ENCODE measurements at regions not wholly inside any gene's neighbourhood (a gene's known extent, or its start where the extent isn't known, plus 50 kb on each side); places are given as distances from the start of the nearest gene placed in this dataset.

DNA sequence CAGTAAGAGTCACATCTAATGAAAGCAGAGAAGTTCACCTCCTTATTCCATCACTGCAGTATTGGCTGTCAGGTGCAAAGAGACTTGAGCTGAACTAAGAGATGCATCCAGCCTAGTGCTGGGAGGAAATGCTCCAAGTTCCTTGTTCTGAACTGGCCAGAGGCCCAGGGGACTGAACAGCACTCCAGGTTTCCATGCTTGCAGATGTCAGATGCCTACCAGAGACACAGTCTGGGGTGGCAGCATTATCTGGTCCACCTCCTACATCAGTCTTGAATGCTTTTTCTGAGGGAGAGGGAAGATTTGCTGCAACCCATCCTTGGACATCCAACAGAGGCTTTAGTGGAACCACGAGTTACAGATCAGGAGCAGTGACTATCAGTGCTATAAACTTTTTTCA is 331.3 kb downstream of the CYRIA start:
- H3K36me3 ChIP-seq (ENCODE audit: insufficient read depth, low read length): no peaks in the 10 kb centered on the region
- no peaks in the 10 kb centered on the region for H4K20me1 ChIP-seq (ENCODE audit: insufficient read depth, low read length, poor library complexity, severe bottlenecking)
- peaks cover 33% of the 10 kb centered on the region for H3K4me1 ChIP-seq (ENCODE audit: insufficient read depth, low read length, poor library complexity, severe bottlenecking)
- no peaks in the 10 kb centered on the region for H3K9me3 ChIP-seq (ENCODE audit: insufficient read depth, low read depth, low read length)
- H3K4me2 ChIP-seq (ENCODE audit: low read depth, low read length, poor library complexity, severe bottlenecking): no peak overlapping the region
- H3K79me2 ChIP-seq (ENCODE audit: insufficient read depth, low read length): no peaks in the 10 kb centered on the region
- no peaks in the 10 kb centered on the region for H3K27me3 ChIP-seq (ENCODE audit: insufficient read depth, low read length, poor library complexity, severe bottlenecking)
- no peak overlapping the region for H2AFZ ChIP-seq (ENCODE audit: low read length)
- TF ChIP-seq, protein P1, sequence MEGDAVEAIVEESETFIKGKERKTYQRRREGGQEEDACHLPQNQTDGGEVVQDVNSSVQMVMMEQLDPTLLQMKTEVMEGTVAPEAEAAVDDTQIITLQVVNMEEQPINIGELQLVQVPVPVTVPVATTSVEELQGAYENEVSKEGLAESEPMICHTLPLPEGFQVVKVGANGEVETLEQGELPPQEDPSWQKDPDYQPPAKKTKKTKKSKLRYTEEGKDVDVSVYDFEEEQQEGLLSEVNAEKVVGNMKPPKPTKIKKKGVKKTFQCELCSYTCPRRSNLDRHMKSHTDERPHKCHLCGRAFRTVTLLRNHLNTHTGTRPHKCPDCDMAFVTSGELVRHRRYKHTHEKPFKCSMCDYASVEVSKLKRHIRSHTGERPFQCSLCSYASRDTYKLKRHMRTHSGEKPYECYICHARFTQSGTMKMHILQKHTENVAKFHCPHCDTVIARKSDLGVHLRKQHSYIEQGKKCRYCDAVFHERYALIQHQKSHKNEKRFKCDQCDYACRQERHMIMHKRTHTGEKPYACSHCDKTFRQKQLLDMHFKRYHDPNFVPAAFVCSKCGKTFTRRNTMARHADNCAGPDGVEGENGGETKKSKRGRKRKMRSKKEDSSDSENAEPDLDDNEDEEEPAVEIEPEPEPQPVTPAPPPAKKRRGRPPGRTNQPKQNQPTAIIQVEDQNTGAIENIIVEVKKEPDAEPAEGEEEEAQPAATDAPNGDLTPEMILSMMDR (conservative IDR thresholded peaks at IDR 0.05; ENCODE audit: low read length): no peak
- TF ChIP-seq EZH2phosphoT487 (IDR thresholded peaks at IDR 0.05; ENCODE audit: borderline replicate concordance): no peak
- no peak overlapping the region for H3K9ac ChIP-seq (ENCODE audit: low read depth, low read length, poor library complexity, severe bottlenecking)
- H3K9me2 ChIP-seq (replicated peaks; ENCODE audit: low read depth, low read length): no peaks in the 10 kb centered on the region
- H3F3A ChIP-seq (ENCODE audit: low read depth): no peaks in the 10 kb centered on the region
- no peak overlapping the region for H3K4me3 ChIP-seq (ENCODE audit: low read length, poor library complexity, severe bottlenecking)

DNA sequence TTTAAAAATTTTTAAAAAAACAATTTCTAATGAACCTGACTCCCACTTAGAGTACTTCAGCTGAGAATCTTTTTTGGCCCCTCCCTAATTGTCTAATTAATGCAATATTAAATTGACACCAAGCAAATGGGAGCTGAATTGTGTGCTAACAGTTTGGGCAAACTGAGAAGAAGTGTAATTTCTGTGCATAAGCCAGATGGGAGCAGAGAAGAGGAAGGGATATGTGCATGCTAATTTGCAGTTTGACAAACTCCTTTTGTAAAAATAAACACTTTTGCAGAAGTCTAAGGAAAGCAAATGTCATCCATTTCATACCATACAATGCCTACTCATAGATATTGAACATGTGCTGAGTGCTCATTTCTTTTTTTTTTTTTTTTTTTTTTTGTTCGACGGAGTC is 332.0 kb downstream of the CYRIA start:
- Histone ChIP-seq H3K36me3 (ENCODE audit: insufficient read depth, low read length) (no peaks in the 10 kb centered on the region), H3K4me2 (ENCODE audit: low read depth, low read length, poor library complexity, severe bottlenecking) (no peak overlapping the region), H3K27me3 (ENCODE audit: insufficient read depth, low read length, poor library complexity, severe bottlenecking) (no peaks in the 10 kb centered on the region), H3K9me2 (replicated peaks; ENCODE audit: low read depth, low read length) (no peaks in the 10 kb centered on the region), H3K9ac (ENCODE audit: low read depth, low read length, poor library complexity, severe bottlenecking) (no peak overlapping the region), H2AFZ (ENCODE audit: low read length) (no peak overlapping the region), H3K79me2 (ENCODE audit: insufficient read depth, low read length) (no peaks in the 10 kb centered on the region), H3K4me1 (ENCODE audit: insufficient read depth, low read length, poor library complexity, severe bottlenecking) (peaks cover 37% of the 10 kb centered on the region), H3K4me3 (ENCODE audit: low read length, poor library complexity, severe bottlenecking) (no peak overlapping the region), H3K9me3 (ENCODE audit: insufficient read depth, low read depth, low read length) (no peaks in the 10 kb centered on the region), H4K20me1 (ENCODE audit: insufficient read depth, low read length, poor library complexity, severe bottlenecking) (no peaks in the 10 kb centered on the region), H3F3A (ENCODE audit: low read depth) (no peaks in the 10 kb centered on the region)
- TF ChIP-seq EZH2phosphoT487 (IDR thresholded peaks at IDR 0.05; ENCODE audit: borderline replicate concordance): no peak
- TF ChIP-seq, protein P1 (conservative IDR thresholded peaks at IDR 0.05; ENCODE audit: low read length): no peak

DNA sequence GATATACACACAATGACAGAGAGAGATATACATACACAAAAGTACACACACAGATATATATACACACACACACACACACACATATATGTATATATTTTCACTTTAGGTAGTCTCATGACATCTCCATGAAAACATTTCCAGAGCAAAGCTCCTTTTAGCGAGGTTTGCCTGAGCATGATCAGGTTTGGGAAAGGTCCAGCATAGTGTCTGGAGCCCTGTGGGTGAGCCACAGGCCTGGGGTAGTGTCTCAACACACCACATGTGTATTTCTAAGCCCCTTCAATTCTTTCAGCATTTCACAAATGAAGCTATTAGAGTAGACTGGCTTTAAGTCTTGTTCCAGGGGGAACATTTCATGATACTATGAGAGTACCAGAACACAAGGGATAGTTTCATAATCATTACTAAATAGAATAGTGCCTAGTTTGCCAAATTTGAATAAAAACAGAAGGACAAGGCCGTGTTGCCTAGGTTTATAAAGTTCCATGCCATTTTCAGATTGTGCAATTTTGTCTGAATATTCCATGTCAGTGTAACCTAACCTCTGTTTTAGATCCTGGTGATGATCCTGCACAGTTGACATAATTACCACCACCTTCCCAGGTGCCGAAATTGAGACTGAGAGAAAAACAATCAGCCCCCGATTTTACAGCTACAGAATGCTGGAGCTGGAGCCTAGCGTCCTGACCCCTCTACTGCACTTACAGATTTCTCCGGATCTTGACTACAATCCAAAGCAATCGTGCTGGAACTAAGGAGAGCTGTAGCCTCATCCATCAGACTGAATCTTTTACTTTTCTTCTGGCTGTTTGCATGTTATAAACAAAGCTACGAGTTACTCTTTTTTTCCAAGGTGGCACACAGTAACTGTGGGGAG is 332.7 kb downstream of the CYRIA start:
- no peak overlapping the region for H3K9ac ChIP-seq (ENCODE audit: low read depth, low read length, poor library complexity, severe bottlenecking)
- no peak overlapping the region for H2AFZ ChIP-seq (ENCODE audit: low read length)
- H3K36me3 ChIP-seq (ENCODE audit: insufficient read depth, low read length): no peaks in the 10 kb centered on the region
- no peak overlapping the region for H3K4me3 ChIP-seq (ENCODE audit: low read length, poor library complexity, severe bottlenecking)
- H3K9me2 ChIP-seq (replicated peaks; ENCODE audit: low read depth, low read length): no peaks in the 10 kb centered on the region
- H3K27me3 ChIP-seq (ENCODE audit: insufficient read depth, low read length, poor library complexity, severe bottlenecking): no peaks in the 10 kb centered on the region
- no peaks in the 10 kb centered on the region for H4K20me1 ChIP-seq (ENCODE audit: insufficient read depth, low read length, poor library complexity, severe bottlenecking)
- no peaks in the 10 kb centered on the region for H3K79me2 ChIP-seq (ENCODE audit: insufficient read depth, low read length)
- no peak overlapping the region for H3K4me2 ChIP-seq (ENCODE audit: low read depth, low read length, poor library complexity, severe bottlenecking)
- no peaks in the 10 kb centered on the region for H3F3A ChIP-seq (ENCODE audit: low read depth)
- TF ChIP-seq, protein P1 (conservative IDR thresholded peaks at IDR 0.05; ENCODE audit: low read length): no peak
- peaks cover 44% of the 10 kb centered on the region for H3K4me1 ChIP-seq (ENCODE audit: insufficient read depth, low read length, poor library complexity, severe bottlenecking)
- H3K9me3 ChIP-seq (ENCODE audit: insufficient read depth, low read depth, low read length): no peaks in the 10 kb centered on the region
